Gastrocnemius medialis (tissue), 4 donors: ENCODE measurements at regions not wholly inside any gene's neighbourhood (a gene's known extent, or its start where the extent isn't known, plus 50 kb on each side); places are given as distances from the start of the nearest gene placed in this dataset.

Experiments used
- POLR2A ChIP-seq, 2 donors: fragments of 450-650 bp; IDR thresholded peaks; one replicate each; pipeline ENCODE4 v1.6.1; 2017; ENCODE audit warnings: antibody characterized with exemption in 2 of 2, mild to moderate bottlenecking in 2 of 2, moderate library complexity in 2 of 2
- TF ChIP-seq, protein P1 (sequence below), 5 experiments: fragments of 450-650 bp in 3 of 5; fragments of 200-600 bp in 2 of 5; sonication (generic) in 2 of 5; IDR thresholded peaks in 4 of 5; conservative IDR thresholded peaks in 1 of 5; 1 replicate in 4 of 5; 2 replicates in 1 of 5; pipeline ENCODE4 v1.5.1; 2016 to 2019; ENCODE audit warnings: antibody characterized with exemption in 5 of 5, mild to moderate bottlenecking in 3 of 5, moderate library complexity in 3 of 5

GRCh38 chr3:23676093-23676492 is 129.7 kb upstream of the UBE2E1 start:
- TF ChIP-seq, protein P1, sequence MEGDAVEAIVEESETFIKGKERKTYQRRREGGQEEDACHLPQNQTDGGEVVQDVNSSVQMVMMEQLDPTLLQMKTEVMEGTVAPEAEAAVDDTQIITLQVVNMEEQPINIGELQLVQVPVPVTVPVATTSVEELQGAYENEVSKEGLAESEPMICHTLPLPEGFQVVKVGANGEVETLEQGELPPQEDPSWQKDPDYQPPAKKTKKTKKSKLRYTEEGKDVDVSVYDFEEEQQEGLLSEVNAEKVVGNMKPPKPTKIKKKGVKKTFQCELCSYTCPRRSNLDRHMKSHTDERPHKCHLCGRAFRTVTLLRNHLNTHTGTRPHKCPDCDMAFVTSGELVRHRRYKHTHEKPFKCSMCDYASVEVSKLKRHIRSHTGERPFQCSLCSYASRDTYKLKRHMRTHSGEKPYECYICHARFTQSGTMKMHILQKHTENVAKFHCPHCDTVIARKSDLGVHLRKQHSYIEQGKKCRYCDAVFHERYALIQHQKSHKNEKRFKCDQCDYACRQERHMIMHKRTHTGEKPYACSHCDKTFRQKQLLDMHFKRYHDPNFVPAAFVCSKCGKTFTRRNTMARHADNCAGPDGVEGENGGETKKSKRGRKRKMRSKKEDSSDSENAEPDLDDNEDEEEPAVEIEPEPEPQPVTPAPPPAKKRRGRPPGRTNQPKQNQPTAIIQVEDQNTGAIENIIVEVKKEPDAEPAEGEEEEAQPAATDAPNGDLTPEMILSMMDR (IDR thresholded peaks at IDR 0.05 in 4 of 5, conservative IDR thresholded peaks at IDR 0.05 in 1 of 5): no peak
- no peak for TF ChIP-seq POLR2A (IDR thresholded peaks at IDR 0.05)
